ENCODE measurements at regions not wholly inside any gene's neighbourhood (a gene's known extent, or its start where the extent isn't known, plus 50 kb on each side); places are given as distances from the start of the nearest gene placed in this dataset.

GRCh38 chr1:50349242-50349565, 74.0 kb downstream of the DMRTA2 start:
- TF ChIP-seq EP300 (IDR thresholded peaks at IDR 0.05; ENCODE audit: low read depth) (no peak), CTCF (IDR thresholded peaks at IDR 0.05) (no peak)
